ENCODE measurements at regions not wholly inside any gene's neighbourhood (a gene's known extent, or its start where the extent isn't known, plus 50 kb on each side); places are given as distances from the start of the nearest gene placed in this dataset.

DNA sequence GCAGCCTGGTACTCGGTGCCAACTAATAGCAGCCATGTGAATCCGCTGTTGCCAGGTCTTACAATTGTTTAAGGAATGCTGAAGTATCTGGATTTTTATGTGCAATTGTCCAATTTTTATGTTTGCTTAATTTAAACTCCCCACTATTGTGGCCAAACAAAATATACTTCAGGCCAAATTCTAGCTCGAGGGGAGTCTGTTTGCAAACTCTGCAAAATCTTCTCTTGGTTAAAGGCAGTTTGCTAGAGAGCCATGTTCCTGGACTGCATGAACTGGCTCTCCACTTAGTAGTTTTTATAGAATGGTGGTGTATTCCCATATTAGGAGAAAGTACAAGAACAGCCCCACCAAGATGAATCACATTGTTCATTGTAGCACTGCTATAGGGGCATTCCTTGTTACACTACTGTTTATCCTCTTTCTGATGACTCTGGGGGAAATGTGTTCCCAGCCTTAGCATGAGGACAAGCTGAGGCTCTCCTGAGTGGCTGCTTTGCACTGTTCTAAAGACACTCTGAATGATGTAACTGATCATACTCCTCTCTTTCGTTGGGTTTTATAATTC lies 178.0 kb upstream of the GLI3 start:
- TF ChIP-seq, protein P1, sequence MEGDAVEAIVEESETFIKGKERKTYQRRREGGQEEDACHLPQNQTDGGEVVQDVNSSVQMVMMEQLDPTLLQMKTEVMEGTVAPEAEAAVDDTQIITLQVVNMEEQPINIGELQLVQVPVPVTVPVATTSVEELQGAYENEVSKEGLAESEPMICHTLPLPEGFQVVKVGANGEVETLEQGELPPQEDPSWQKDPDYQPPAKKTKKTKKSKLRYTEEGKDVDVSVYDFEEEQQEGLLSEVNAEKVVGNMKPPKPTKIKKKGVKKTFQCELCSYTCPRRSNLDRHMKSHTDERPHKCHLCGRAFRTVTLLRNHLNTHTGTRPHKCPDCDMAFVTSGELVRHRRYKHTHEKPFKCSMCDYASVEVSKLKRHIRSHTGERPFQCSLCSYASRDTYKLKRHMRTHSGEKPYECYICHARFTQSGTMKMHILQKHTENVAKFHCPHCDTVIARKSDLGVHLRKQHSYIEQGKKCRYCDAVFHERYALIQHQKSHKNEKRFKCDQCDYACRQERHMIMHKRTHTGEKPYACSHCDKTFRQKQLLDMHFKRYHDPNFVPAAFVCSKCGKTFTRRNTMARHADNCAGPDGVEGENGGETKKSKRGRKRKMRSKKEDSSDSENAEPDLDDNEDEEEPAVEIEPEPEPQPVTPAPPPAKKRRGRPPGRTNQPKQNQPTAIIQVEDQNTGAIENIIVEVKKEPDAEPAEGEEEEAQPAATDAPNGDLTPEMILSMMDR (IDR thresholded peaks at IDR 0.05), result no peak
- no peak for TF ChIP-seq POLR2A (IDR thresholded peaks at IDR 0.05)

Data from Peyer's patch (tissue), 4 donors.